NCI-H2227 treated with DMSO at 0.1 percent for 48 hours (cell line): ENCODE measurements at regions not wholly inside any gene's neighbourhood (a gene's known extent, or its start where the extent isn't known, plus 50 kb on each side); places are given as distances from the start of the nearest gene placed in this dataset.
"Not testable (repeated sequence)": the region's sequence is repeated elsewhere in the genome, so short reads cannot be mapped to it uniquely, and the experiment has no call there.

ENCODE experiments used
- DNase-seq: peaks from one replicate; lab custom pipeline; 2025; lab: John Stamatoyannopoulos, UW

GRCh38 chr4:123537906-123538402, 141.4 kb downstream of the SPRY1 start:
- not testable (repeated sequence) for DNase-seq

DNA sequence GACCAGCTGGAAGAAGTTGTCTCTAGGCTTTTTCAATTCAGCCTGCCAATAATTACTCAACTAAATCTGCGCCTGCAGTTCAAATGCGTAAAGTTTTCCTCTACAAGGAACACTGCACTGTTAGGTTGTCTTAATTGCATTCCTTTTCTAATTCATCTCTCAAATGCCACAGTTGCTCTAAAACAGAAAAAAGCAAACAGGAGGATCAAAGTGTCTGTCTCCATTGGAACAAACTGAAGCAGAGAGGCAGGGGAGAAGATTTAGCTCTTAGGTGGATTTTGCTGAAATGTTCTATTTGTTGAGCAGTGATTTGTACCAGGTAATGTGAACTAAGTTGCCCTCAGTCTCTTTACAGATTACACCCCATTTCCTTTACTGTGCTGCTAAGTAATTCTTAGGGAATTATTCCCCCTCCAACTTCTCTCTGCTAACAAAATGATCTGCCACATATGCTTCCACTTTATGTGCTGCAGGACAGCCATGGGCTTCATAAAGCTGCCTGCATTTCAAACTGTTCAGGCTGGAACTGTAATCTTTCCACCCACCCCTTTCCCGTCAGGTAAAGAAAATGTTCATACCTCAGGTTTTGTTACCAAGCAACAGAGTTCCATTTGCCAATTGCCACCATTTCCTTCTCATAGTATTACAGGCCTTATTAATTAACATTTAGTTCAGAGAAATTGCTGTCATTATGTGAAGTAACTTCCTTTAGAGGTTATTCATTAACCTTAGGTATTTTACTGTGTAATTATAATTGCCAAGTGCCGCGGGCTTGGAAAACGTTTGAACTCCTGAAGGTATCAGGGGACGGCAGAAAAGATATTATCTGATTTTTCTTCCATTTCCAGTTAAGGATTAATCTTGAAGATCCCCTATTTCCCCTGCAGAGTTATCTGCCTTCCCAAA, 149.3 kb downstream of the SPRY1 start:
- DNase-seq, result no peak

- no peak for DNase-seq
Observed at GRCh38 chr4:123546573-123547060, 150.0 kb downstream of the SPRY1 start.

DNA sequence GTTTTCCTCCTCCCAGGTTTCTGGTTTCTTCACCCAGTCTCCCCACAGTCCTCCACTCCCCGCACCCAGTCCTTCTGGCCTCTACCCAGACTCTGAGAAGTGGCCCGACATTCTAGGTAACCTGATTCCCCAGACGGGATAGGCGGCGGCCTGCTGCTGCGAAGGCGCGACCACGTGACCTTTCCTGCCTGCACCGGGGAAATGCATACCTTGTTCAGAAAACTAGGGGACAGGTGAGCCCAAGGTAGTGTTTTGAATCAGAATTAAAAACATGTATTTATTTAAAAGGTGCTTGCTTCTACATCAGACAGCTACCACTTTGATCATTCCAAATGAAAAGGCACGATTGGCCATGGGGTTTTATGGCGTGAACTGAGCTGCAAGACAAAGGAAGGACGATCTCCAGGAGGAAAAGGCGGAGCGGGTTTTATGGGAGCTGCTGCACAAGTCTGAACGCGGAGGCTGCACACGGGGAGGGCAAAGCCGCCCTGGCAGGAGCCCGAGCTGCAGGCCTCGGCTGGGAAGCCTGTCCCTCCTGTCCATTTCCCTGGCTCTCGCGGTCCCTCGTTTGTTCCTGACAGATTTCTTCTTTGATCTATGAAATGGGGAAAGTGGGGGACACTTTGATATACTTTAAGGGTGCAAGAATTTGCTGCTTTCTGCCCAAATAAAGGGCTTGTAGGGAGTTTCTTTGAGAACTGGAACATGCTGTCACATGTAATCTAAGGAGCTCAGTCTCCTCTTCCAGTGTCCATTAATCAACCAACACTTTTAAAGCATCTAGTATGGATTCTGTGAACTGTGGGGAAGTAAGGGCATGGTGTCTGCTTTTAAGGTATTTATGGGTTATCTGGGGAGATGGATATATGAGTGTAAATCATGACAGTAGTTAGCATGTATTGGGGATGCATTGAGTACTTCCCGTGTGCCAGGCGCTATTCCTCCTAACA, 150.9 kb downstream of the SPRY1 start:
- DNase-seq, result no peak

- DNase-seq, result no peak
Observed at GRCh38 chr4:123553279-123553678, 156.7 kb downstream of the SPRY1 start.

DNA sequence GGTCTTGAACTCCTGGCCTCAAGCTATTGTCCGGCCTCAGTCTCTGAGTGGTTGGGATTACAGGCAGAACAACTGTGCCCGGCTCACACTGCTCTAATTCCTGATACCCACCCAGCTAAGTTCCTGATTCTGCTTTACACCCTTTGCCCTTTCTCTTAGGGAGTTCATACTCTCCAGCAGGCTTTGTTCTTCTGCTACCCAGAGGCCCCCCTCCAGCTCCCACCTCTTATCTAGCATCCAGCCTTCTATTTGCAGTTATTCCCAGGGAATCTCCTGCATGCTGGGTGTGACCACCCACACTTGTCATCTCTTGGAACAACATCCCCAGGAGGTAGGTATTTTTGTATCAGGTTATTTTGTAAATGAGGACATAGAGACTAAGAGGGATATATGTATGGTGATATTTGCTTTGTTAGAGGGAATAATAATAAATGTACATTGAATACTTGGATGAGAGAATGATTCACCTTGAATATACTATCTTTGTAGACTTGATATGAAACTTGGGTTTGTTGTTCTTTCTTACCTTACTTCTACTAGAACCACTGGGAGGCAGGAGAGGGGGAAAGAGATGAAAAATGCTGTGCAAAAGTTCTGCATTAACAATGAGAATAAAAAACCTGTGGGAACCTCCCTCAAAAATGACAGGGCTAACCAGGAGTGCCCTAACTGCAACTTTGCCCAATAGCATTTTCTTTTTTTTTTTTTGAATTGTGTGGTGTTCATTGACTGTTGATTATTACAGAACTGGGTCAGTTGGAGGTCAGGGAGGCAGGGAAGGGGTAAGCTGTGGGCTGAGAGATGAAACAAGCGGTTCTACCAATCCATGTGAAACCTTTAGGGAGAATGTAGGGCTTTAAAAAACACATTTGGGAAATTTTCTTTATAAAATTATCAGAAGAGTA, 157.4 kb downstream of the SPRY1 start:
- DNase-seq, result no peak

DNA sequence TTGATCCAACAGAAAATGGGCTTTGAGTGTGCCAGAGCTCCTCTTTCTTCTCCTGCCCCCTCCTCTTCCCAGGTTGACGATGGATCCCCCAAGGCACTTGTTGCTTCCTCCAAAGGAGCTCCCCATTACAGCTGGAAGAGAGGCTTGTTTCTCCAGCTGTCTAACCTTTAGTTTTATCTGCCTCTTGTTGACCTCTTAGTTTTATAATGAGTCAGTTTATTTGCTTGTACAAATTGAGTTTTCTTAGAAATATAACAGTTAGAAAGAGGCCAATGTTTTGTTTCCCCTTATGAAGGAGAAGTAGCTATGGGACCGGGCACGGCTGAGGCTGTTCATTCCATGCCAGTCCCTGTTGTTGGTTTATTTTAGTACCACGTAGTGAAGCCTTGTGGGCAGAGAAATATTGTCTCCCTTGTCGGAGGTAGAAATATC, 158.2 kb downstream of the SPRY1 start:
- DNase-seq, result no peak

- no peak for DNase-seq
Observed at GRCh38 chr4:123555233-123555806, 158.7 kb downstream of the SPRY1 start.

DNA sequence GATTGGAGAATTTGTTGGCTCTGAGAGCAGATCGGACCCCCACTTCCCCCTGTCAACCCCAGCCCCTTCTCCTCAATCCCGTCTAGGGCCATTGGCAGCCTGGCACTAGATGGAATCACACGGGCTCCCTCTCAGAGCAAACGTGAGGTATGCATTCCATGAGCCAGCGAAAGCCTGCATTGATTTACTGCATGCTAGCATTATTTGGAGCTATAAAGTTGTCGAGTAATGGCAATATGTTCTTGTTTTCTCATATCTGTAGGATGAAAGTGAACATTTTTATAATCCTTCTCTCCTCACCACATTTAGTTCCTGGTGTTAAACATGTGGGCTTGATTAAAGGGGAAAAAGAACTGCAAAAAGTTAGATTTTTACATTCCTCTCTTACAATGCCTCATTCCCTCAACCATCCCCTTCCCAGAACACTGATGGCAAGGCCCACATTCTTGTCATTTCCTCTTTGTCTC, 159.2 kb downstream of the SPRY1 start:
- DNase-seq, result no peak

GRCh38 chr4:123556526-123556925, 159.9 kb downstream of the SPRY1 start:
- no peak for DNase-seq

GRCh38 chr4:123557857-123558536, 161.4 kb downstream of the SPRY1 start:
- no peak for DNase-seq

- no peak for DNase-seq
Observed at GRCh38 chr4:123558865-123559264, 162.3 kb downstream of the SPRY1 start.

DNA sequence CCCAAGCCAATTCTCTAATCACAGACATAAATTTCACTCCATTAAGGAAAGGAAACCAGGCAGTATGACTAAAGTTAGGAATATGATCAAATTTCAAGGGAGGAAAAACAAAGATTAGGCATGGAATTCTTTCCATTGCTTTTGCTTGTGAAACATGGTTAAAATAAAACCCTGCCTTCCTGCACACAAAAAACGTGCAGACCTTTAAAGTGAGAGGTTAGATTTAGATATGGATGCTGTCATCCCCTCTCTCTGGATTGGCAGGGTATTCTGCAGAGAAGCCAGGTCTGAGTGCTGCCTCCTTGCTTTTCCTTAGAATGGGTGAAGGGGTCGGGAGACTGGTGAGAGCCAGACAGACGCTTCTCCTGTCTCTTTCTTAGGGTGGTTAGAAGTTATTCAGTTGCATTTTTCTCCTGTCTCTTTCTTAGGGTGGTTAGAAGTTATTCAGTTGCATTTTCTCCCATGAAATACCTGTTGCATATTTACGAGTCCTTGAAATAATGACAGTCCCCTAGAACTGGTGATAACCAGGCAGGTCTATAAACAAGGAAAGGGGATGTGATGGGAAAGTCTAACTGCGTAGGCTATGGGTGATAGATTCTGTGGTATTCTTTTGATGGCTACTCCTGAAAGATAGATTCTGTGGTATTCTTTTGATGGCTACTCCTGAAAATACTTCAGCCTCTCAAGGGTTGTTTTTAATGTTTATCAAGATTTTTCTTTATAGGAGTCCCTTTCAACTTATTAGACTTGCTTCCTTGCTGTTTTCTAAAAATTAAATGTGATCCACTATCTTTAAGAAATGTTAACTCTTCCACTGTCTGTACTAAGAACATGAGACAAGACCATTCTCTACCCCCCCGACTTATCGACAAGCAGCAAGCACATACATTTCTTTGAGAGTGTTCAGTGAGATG, 163.6 kb downstream of the SPRY1 start:
- DNase-seq, result no peak

DNA sequence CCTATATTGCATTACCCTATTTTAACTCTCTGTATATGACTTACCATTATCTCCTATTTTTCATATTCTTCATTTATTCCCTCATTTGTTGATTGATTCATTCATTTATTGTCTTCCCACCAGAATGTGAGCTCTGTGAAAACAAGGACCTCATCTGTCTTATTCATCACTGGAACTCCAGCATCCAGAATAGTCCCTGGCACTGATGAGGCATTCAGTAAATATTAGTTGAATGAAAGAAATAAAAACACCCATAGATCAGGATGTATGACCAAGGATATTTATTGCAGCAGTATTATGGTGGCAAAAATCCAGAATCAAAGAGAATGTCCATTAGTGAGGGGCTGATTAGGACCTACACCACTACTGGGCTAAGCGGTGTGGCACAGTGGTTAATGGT, 164.9 kb downstream of the SPRY1 start:
- DNase-seq, result no peak

- no peak for DNase-seq
Observed at GRCh38 chr4:123562994-123563750, 166.6 kb downstream of the SPRY1 start.

DNA sequence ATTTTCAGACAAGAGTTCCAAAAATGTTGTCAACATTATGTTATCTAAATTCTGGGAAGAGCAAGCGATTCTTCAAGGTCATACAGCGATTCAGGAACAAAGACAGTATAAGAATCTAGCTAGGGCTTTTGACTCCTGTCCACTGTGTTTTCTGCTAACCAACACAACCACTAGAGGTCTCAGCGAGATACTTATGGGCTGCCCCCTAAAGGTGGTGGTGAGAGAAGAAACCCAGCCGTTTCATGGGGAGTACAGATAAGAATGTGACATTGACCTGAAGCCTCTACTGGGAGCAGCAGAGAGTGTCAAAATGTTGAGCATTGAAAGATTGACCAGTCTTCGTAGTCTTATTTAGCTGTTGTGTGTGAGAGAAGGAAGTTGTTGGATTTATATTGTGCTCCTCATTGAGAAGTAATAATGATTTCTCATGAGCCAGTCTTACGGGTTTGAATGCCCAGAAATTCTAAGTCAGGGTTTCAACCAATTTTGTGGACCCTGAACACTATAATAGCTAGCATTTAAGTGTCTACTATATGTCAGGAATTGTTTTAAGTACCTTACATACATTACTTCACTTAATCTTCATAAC, 168.3 kb downstream of the SPRY1 start:
- peak; percentile 4 for DNase-seq

DNA sequence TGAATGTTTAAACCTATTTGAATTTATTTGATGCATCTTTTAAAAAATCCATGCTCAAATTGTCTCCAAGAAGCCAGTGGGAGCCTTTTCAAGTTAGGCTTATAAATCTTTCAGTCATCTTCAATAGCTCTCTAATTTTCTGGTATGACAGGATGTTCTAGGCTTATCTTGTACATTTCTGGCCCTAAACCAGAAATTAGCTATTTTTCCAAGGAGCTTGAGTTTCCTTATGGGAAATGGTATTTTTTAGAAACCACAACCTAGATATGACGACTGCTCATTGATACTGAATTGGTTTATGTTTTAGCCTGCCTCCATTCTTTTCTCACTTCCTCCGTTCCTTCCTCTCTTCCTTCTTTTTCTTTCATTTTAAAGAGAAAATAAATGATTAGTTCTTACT, 172.3 kb downstream of the SPRY1 start:
- no peak for DNase-seq

DNA sequence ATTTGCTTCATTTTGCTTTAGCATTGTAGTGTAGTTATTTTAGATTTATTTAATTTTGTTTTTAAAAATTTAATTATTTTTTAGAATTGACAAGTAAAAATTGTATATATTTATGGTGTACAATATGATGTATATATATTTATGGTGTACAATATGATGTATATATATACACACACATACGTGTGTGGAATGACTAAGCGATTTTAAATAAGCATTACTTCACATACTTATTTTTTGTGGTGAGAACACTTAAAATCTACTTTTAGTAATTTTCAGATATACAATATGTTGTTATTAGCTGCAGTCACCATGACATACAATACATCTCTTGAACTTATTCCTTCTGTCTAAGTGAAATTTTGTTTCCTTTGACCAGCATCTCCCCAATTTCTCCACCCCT, 172.9 kb downstream of the SPRY1 start:
- DNase-seq, result no peak
